Left ventricle myocardium inferior (tissue), 1 donor: ENCODE measurements at regions not wholly inside any gene's neighbourhood (a gene's known extent, or its start where the extent isn't known, plus 50 kb on each side); places are given as distances from the start of the nearest gene placed in this dataset.
"Not testable (repeated sequence)": the region's sequence is repeated elsewhere in the genome, so short reads cannot be mapped to it uniquely, and the experiment has no call there.

Source experiments
- DNase-seq: peaks from one replicate; pipeline ENCODE4 v3.0.0-alpha.2; 2020
- H3K27ac ChIP-seq: fragments of 200-600 bp; replicated peaks from 2 replicates; pipeline ENCODE4 v1.8.0; 2021
- H3K27me3 ChIP-seq: fragments of 200-600 bp; 2 replicates; pipeline ENCODE4 v1.8.0; 2021; ENCODE audit warnings: low read depth
- H3K36me3 ChIP-seq: fragments of 200-600 bp; 2 replicates; pipeline ENCODE4 v1.8.0; 2021
- H3K4me1 ChIP-seq: fragments of 200-600 bp; 2 replicates; pipeline ENCODE4 v1.8.0; 2021
- H3K4me3 ChIP-seq: fragments of 200-600 bp; 2 replicates; pipeline ENCODE4 v1.8.0; 2021; ENCODE audit warnings: mild to moderate bottlenecking, moderate library complexity
- H3K9me3 ChIP-seq: fragments of 200-600 bp; replicated peaks from 2 replicates; pipeline ENCODE4 v1.8.0; 2021
- intact Hi-C: fragments of 100-400 bp; cut with micrococcal nuclease; formaldehyde crosslinking; loops from one replicate; pipeline ENCODE4 v1.11.0; 2022
- TF ChIP-seq, protein P1 (sequence below): fragments of 200-600 bp; IDR thresholded peaks from 2 replicates; pipeline ENCODE4 v1.8.0; 2021; ENCODE audit warnings: antibody characterized with exemption, mild to moderate bottlenecking, borderline replicate concordance
- donor health status: DM: no; HTN: yes; CAD: no; lungs with severe emphysema.

DNA sequence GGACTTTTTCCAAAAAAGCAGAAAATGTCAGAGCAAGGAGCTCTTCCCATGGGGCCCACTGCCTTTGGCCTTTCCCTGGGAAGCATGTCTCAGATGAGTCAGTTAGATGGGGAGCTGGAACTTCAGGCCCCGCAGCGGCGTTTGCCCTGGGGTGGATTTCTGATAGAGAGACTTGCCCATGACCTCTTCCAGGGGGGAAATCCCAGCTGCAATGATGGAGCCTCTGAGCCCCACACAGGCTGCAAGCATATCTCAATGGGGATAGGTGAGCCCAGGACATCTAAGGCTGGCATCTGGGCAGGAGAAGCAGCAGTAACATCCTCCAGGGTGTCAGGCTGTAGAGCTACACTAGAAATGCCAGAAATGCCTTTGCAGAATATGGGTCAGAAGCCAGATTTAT is 269.2 kb upstream of the TCERG1L start:
- intact Hi-C loops, result no loop called here
- no peak for DNase-seq
- Histone ChIP-seq H3K4me3 (no peak overlapping the region), H3K36me3 (no peaks in the 10 kb centered on the region), H3K27me3 (peaks cover 34% of the 10 kb centered on the region), H3K9me3 (no peaks in the 10 kb centered on the region), H3K4me1 (no peaks in the 10 kb centered on the region), H3K27ac (no peak overlapping the region)
- TF ChIP-seq, protein P1, sequence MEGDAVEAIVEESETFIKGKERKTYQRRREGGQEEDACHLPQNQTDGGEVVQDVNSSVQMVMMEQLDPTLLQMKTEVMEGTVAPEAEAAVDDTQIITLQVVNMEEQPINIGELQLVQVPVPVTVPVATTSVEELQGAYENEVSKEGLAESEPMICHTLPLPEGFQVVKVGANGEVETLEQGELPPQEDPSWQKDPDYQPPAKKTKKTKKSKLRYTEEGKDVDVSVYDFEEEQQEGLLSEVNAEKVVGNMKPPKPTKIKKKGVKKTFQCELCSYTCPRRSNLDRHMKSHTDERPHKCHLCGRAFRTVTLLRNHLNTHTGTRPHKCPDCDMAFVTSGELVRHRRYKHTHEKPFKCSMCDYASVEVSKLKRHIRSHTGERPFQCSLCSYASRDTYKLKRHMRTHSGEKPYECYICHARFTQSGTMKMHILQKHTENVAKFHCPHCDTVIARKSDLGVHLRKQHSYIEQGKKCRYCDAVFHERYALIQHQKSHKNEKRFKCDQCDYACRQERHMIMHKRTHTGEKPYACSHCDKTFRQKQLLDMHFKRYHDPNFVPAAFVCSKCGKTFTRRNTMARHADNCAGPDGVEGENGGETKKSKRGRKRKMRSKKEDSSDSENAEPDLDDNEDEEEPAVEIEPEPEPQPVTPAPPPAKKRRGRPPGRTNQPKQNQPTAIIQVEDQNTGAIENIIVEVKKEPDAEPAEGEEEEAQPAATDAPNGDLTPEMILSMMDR, result no peak

DNA sequence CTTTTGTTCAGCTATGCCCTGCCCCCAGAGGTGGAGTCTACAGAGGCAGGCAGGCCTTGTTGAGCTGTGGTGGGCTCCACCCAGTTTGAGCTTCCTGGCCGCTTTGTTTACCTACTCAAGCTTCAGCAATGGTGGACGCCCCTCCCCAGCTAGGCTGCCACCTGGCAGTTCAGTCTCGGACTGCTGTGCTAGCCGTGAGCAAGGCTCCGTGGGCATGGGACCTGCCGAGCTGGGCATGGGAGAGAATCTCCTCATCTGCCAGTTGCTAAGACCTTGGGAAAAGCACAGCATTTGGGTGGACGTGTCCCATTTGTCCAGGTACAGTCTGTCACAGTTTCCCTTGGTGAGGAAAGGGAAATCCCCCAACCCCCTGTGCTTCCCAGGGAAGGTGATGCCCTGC is 270.0 kb upstream of the TCERG1L start:
- intact Hi-C loops, H3K9me3 ChIP-seq: not testable (repeated sequence)

DNA sequence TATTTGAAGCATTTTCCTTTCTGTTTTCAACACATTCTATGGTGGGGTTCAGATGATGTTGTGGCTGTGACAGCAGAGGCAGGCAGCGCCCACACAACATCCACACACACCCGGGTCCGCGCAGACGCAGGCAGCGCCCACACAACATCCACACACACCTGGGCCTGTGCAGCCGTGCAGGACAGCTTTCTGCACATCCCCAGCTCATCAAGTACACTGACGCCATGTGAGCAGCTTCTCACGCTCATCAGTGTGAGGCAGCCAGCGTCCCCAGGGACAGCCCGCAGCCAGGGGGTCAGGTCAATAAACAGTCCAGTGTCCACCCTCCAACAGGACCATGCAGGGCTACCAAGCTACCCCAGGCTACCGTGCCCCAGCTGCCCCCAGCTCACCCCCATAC is 272.8 kb upstream of the TCERG1L start:
- no peak for DNase-seq
- Histone ChIP-seq H3K4me3 (no peak overlapping the region), H3K4me1 (no peaks in the 10 kb centered on the region), H3K27ac (no peak overlapping the region), H3K27me3 (peaks cover 52% of the 10 kb centered on the region), H3K9me3 (no peaks in the 10 kb centered on the region), H3K36me3 (no peaks in the 10 kb centered on the region)
- TF ChIP-seq, protein P1, result no peak
- intact Hi-C loops, result no loop called here

More for the DNA sequence above, 270.0 kb upstream of the TCERG1L start:
- H3K27ac ChIP-seq, DNase-seq, H3K4me1 ChIP-seq, H3K4me3 ChIP-seq, H3K36me3 ChIP-seq: not testable (repeated sequence)
- peaks cover 34% of the 10 kb centered on the region for H3K27me3 ChIP-seq

DNA sequence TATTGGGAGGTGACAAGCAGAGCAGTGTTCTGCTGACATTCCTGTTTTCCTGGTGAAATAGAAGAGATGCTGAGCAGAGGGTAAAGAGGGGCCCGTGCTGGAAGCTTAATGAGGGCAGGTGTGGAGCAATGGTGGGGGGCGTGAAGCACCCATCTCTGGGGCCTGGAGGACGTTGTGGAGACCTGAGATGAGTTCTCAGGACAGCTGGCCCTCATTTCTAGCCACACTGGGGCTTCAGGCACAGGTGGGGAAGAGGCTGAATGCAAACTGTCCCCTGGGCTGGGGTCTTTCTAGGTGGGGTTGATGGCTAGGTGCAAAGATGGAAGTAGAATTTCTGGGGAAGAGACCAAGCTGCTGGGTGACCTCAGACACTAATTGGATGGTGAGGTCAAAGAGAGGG is 274.2 kb upstream of the TCERG1L start:
- TF ChIP-seq, protein P1, result no peak
- Histone ChIP-seq H3K4me1 (no peaks in the 10 kb centered on the region), H3K9me3 (no peaks in the 10 kb centered on the region), H3K27ac (no peak overlapping the region), H3K27me3 (peaks cover 46% of the 10 kb centered on the region), H3K36me3 (no peaks in the 10 kb centered on the region), H3K4me3 (no peak overlapping the region)
- DNase-seq, result no peak
- intact Hi-C loops, result no loop called here

DNA sequence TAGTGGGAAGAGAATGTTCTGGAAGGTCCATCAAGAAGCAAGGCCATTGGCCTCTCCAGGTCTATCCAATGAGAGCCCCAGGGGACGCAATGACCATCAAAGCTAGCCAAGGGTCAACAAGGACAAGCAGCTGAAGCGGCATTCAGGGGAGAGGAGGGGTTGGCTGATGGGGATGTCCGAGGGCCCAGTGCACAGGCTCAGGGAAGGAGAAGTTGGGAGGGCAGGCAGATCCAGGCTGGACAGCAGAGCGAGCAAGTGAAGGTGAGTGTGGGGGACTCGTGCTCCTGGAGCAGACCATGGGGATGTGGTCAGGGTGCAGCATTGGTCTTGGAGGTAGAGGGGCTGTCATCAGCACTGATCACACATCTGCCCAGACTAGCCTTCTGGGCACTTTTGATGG is 275.4 kb upstream of the TCERG1L start:
- H3K36me3 ChIP-seq, result no peaks in the 10 kb centered on the region
- TF ChIP-seq, protein P1, result no peak
- H3K9me3 ChIP-seq, result peaks cover 9% of the 10 kb centered on the region
- H3K27ac ChIP-seq, result no peak overlapping the region
- peaks cover 46% of the 10 kb centered on the region for H3K27me3 ChIP-seq
- no peak for DNase-seq
- no peak overlapping the region for H3K4me3 ChIP-seq
- no peaks in the 10 kb centered on the region for H3K4me1 ChIP-seq
- intact Hi-C loops, result no loop called here

DNA sequence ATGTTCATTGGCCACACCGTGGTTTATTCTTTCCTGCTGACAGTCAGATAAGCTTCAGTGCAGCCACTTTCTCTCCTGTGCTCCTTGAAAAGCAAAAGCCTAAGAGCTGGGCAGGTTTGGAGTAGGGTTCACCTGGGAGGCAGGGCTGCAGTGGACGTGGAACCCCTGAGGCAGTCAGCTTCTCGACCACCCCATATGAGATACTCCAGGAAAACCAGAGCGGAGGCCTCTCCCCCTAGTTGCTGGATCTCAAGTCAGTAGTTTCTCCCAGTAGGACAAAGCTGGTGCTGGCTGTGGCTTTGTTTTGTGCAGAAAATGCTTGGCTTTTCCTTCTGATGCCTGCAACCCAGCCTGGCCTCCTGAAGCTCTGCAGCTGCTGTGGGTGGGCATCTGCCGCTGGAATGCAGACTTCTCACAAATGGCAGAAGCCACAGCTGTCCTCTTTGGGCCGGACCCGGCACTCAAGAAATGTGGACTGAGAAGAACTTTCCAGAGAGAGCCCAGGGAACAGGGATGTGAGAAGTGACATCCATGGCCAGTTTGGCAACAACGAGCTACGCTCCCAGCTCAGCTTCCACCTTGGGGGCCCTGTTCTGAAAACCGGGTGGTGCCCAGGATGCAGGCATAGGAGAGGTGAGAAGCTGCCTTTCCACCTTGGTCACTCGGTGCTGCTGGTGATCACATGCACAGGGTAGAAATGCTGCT is 276.6 kb upstream of the TCERG1L start:
- DNase-seq, result no peak
- no peak overlapping the region for H3K4me3 ChIP-seq
- no peaks in the 10 kb centered on the region for H3K36me3 ChIP-seq
- TF ChIP-seq, protein P1, result no peak
- no peak overlapping the region for H3K27ac ChIP-seq
- H3K27me3 ChIP-seq, result peaks cover 46% of the 10 kb centered on the region
- peaks cover 12% of the 10 kb centered on the region for H3K9me3 ChIP-seq
- intact Hi-C loops, result no loop called here
- no peaks in the 10 kb centered on the region for H3K4me1 ChIP-seq
